HS-5 (cell line): ENCODE measurements at regions not wholly inside any gene's neighbourhood (a gene's known extent, or its start where the extent isn't known, plus 50 kb on each side); places are given as distances from the start of the nearest gene placed in this dataset.
"Not testable (repeated sequence)": the region's sequence is repeated elsewhere in the genome, so short reads cannot be mapped to it uniquely, and the experiment has no call there.

Source experiments
- DNase-seq: peaks from one replicate; pipeline ENCODE4 v3.0.0-alpha.2; 2012; ENCODE audit warnings: low read depth

DNA sequence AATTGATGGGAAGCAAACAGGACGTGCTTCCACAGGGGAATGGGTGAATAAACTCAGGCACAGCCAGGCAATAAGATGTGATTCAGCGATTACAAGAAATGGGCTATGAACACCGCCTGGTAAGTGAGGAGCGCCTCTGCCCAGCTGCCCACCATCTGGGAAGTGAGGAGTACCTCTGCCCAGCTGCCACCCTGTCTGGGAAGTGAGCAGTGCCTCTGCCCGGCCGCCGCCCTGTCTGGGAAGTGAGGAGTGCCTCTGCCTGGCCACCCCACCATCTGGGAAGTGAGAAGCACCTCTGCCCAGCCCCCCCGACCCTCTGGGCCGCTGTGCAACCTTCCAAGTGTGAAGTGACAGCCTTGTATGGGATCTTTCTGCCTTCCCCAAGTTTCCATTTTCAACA is 73.2 kb upstream of the PRR5 start:
- DNase-seq, result no peak

DNA sequence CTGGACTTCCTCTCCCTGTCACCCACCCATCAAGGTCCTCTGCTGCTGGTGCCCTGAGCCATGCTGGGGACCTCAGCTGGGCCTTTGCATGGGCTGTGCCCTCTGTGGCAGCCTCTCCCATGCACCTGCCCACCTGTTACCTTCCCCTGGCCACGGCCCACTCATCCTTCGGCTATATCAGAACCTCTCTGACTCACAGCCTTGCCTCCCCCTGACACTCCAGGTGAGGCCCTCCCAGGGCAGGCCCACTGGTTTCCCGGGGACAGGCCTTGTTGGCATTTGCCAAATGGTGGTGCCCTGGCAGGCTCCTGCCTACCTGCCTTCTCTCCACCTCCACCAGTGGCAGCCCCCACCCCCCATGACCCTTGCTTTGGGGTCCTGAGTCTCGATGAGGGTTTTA is 73.7 kb upstream of the PRR5 start:
- no peak for DNase-seq

DNA sequence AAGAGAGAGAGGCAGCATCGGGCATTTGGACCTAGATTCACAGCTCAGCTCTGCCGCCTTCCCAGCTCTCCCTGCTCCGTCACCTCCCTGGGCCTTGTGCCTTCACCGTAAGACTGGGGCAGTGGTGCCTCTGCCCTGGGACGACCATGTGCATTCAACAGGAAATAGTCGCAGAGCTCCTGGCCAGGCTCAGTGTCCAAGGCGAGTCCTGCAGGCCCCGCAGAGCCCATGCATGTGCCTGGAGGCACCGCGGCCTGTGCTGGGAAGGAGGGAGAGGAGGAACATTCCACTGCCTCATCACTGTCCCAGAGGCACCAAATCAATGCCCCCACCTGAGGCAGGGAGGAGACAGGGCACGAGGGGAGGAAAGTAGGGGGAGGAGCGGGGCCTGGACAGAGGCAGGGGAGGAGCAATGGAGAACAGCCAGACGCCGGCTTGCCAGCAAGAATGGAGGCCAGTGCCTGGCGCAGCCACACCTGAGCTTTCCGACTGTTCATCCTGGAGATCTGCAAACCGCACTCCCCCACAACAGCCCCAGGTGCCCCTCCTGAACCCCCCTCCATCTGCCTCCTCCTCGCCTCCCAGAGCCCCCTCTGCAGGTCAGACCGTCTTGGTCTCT is 74.4 kb upstream of the PRR5 start:
- DNase-seq, result no peak

DNA sequence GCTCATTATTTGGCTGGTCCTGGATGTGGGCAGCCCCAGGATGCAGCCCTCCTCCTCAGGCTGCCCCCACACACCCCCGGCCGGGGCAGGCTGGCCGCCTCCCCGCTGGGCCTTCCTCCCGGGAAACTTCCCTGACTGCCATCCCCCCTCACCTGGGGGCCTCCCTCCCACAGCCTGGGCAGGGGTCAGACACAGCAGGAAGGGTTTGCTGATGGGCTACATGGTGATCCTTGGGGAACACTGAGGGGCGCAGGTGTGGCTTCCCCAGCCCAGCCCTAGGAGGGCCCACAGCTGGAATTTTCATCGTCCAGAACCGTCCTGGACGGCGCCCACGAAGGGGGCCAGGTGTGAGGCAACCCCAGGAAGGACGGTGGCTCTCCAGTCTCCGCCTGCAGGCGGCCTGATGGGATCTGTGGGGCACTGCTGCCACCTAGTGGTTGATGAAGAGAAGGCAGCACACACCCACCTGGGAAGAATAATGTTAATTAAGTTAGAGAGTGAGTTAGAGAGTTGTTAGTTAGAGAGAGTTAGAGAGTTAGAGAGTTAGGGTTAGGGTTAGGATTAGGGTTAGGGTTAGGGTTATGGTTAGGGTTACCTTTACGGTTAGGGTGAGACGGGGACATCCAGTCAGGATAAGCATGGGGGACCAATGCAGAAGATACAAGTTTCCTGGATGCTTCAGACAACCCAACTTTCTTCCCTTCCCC is 75.9 kb upstream of the PRR5 start:
- DNase-seq, result no peak

DNA sequence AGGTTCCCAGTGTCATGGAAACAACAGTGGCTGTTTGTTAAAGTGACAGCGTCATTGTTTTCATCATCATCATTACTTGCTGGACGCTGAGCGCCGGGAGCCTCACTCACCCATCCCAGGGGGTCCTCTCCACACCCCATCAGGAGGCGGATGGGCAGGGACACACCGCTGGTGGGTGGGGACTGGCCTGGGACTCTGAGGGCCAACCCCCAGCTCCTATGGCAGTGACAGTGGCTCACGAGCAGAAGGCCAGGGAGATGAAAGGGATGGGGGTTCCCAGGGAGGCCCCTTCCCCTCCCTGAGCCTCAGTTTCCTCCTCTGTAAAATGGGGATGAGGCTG is 76.6 kb upstream of the PRR5 start:
- DNase-seq, result no peak

DNA sequence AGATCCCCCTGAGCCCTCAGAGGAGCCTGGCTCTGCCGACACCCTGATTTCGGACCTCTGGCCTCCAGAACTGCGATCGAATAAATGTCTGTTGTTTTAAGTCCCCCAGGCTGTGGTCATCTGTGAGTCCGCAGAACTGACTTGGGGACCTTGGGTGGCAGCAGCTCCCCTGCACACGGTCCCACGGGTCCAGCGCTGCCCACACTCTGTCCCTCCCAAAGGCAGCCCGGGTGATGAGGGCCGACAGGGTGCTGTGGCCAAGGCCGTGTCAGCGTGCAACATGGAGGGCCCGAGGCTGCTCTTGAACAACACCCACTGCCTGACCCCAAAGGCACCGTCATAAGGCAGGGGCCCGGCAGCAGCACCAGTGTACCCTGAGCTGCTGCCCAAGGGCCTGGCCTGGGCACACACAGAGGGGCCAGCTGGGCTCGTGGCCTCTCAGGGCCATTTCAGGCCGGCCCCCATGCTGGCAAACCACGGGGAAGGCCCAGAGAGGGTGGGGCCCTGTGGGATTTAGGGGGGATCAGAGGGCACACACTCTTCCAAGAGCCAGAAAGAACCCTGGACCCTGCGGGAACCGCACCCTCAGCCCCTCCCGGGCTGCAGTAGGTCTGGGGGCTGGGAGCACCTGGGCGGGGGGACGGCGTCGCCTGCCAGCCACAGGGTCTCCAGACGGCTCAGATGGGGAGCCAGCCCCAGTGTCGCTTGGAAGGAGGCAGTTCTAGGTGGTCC is 77.1 kb upstream of the PRR5 start:
- DNase-seq, result no peak

DNA sequence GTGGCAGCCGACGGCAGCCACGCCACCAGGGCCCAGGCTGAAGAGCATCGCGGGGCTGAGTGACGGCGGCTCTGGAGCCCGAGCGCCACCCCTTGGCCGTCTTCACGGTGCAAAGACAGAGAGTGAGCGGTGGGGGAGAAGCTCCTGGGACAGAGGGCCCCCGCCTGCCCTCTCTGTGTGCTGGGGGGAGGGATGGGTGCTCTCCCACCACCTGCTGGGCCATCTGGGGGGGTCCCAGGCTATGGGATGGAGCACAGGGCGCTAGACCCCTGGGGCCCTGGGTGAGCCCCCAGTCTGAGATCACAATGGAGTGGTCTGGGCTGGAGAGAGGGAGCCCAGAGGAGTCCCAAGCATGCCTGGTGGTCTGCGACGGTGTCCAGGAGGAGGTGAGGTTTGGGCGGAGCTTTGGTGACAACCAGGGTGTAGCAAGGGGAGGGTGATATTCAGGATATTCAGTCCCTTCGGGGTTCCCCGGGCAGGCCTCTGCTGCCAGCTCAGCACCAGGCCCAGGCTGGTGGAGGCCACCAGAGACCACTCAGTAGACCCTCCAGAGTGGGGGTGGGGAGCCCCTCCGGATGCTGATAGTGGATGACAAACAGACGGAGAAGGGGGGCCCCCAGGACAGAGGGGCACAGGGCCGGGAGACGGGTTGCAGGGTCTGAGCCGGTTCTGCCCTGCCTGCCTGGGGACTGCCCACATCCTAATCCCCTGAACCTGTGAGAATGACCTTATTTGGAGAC is 78.1 kb upstream of the PRR5 start:
- no peak for DNase-seq

DNA sequence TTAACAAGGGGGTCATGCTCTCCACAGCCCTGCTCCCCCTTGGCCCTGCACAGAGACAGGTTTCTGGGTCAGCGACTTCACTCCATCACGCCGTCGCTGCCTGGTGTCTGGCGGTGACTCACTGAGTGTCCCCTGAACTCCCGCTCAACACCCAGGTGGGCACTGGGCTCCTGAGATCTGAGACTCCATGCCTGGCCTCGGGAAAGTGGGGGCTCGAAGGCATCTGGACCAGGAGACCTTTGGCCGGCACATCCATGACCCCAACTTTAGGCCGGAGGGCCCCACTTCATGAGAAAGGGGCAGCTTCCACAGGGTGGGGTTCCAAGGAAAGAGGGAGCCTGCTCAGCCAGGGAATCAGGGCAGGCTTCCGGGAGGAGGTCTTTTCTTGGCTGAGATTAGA is 79.3 kb upstream of the PRR5 start:
- no peak for DNase-seq

DNA sequence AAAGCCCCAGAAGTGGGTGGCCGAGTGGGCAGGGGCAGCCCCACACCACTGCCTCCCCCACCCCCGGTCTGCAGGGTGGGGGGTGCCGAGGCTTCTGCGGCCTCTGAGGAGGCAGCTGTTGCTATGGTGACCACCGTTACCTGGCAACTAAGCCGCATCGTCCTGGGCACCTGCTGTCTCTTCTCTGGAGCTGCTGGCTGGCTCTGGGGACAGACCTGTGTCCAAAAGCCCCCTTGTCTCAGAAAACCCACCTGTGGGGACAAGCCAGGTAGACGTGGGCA is 79.9 kb upstream of the PRR5 start:
- DNase-seq, result no peak

DNA sequence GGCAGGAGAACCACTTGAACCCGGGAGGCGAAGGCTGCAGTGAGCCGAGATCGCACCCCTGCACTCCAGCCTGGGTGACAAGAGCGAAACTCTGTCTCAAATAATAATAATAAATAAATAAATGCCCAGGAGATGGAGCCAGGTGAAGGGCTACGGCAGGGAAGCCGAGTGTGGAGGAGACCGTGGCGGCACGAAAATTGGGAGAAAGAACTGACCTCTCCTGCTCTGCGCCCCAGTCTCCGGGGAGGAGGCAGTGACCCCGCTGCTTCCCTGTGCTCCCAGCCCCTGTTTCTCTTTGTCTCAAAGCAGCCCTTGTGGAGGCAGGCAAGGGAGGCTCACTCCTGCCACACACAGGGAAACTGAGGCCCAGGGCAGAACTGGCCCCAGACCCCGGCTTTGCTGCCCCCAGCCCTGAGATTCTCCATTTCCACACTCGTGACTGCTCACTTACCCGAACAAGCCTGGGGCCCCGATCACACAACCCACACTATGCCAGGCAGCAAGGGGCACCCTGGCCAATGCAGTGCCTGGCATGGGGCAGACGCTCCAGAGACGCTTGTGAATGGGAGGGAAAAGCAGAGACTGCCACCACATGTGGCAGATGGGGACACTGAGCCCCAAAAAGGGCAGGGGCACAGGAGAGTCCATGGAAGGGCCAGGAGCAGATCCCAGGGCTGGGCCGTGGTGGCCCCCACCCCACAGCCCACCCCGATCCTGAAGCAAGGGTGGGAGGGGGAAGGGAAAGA is 80.4 kb upstream of the PRR5 start:
- DNase-seq, result no peak

DNA sequence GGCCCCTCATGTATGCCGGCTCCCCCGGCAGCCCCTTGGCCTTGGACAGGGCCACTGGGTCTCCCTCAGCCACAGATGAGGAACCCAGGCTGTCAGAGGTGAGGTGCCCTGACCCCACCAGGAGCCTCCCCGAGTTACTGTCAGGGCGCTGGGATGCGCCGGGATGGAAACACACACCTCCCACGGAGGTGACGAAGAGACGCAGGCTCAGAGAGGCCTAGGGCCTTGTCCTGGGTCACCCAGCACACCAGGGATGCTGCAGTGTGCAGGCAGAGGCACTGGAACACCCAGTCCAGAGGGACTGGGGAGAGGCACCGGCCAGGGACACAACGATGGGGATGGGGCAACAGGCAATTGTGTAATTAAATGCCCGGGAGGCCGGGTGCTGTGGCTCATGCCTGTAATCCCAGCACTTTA is 81.2 kb upstream of the PRR5 start:
- DNase-seq, result no peak

DNA sequence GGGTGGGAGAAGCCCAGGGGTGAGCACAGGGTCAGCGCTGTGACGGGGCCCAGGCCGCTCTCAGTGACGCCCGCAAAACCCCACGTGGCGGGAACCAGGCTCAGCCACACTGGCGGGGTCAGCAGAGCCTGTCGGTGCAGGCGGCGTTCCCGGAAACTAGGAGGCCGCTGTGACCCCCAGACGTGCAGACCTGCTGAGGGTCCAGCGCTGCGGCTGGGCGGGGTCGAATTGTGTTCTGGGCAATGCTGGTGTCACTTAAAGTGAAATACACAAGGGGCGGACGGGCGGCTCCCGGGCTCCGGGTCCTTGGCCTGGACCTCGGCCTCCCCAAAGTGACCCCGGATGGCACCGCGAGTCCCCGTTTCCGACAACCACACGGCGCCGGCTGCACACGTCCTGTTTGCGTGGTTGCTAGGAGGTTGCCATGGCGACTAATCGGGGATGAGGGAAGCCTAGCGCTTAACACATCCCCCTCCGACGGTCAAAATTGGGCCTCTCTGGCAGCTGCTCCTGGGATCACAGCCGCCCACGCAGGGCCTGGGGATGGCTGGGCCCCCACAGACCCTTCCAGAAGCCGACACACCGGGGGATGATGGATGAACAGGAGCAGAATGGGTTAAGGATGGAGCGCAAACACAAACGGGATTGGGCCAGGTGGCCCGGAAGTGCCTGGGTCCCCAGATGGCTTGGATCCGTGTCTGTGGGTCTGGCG is 81.7 kb upstream of the PRR5 start:
- no peak for DNase-seq

DNA sequence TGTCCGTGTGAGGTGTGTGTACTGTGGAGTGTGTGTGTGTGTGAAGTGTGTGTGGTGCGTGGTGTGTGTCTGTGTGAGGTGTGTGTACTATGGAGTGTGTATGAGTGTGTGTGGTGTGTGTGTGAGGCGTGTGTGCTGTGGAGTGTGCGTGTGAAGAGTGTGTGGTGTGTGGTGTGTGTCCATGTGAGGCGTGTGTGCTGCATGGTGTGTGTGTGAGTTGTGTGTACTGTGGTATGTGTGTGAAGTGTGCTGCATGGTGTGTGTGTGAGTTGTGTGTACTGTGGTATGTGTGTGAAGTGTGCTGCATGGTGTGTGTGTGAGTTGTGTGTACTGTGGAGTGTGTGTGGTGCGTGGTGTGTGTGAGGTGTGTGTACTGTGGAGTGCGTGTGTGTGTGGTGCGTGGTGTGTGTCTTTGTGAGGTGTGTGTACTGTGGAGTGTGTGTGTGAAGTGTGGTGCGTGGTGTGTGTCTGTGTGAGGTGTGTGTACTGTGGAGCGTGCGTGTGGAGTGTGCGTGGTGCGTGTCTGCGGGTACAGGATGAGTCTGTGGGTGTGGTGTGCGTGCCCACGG is 82.4 kb upstream of the PRR5 start:
- DNase-seq, result not testable (repeated sequence)

DNA sequence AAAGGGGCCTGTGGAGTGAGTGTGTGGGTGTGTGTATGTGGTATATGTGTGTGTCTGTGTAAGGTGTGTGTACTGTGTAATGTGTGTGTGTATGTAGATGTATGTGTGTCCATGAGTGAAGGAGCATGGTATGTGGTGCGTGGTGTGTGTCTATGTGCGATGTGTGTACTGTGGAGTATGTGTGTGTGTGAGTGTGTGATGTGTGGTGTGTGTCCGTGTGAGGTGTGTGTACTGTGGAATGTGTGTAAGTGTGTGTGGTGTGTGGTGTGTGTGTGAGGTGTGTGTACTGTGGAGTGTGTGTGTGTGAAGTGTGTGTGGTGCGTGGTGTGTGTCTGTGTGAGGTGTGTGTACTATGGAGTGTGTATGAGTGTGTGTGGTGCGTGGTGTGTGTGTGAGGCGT is 83.1 kb upstream of the PRR5 start:
- DNase-seq, result not testable (repeated sequence)

DNA sequence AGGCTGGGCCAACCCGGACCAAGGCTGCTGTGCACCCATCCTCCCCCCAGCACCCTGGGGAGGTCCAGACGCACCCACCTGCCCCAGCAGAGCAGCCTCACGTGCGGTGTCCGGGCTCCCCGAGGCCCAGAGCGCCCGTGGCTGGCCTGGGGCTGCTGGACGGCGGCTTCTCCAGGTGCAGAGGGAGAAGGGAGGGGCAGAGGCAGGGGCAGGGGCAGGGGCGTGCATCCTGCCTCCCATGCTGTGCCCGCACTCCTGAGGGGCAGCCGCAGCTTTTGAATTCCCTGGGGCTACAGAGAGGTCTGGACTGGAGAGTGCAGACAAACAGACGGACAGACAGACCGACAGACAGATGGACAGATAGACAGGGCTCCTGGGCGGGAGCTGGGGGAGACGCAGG is 83.6 kb upstream of the PRR5 start:
- no peak for DNase-seq

DNA sequence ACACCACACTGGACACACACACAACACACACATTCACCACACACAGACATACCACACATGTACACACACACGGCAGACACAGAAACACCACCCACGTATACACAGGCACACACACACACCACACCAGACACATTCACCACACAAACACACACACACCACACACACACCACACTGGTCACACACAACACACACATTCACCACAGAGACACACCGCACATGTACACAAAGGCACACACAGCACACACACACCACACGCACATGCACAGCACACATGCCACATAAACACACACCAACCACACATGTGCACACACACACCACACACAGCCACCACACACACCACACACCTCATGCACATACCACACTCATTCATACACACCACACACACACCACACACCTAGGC is 84.2 kb upstream of the PRR5 start:
- no peak for DNase-seq

DNA sequence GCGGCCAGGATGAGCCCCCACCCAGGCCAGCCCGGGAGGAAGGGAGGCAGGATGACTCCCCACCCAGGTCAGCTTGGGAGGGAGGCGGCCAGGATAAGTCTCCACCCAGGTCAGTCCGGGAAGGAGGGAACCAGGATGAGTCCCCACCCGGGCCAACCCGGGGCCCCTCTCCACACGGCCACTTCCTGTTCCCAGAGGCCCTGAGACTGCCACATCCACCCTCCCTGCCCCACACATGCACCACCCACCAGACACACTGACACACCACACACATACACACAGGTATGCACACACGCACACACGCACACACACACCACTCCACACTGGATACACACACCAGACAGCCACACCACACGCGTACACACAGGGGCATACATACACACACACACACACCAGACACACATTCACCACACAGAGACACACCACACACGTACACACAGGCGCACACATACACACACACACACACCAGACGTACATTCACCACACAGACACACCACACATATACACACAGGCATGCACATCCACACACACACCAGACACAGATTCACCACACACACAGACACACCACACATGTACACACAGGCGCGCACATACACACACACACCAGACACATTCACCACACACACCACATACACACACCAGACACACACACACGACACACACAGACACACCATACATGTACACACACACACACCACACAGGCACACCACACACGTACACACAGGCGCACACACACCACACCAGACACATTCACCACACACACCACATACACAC is 84.9 kb upstream of the PRR5 start:
- DNase-seq, result no peak

DNA sequence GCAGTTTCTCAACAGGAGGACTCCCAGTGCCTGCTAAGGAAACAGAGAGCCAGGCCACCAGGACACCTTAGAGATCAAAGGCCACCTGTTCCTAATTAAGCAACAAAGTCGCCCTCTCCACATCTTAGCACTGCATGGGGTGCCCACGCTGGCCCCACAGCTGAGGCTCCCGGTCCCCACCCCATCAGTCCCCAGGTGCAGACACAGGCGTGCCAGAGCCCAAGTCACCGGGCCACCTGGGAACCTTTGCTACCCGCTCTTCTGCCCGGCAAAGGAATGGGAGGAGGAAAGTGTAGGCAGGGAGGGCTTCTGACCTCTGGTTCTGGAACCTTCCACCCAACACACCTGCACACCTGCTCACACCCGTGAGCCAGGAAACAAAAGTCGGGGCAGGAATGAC is 85.5 kb upstream of the PRR5 start:
- no peak for DNase-seq

DNA sequence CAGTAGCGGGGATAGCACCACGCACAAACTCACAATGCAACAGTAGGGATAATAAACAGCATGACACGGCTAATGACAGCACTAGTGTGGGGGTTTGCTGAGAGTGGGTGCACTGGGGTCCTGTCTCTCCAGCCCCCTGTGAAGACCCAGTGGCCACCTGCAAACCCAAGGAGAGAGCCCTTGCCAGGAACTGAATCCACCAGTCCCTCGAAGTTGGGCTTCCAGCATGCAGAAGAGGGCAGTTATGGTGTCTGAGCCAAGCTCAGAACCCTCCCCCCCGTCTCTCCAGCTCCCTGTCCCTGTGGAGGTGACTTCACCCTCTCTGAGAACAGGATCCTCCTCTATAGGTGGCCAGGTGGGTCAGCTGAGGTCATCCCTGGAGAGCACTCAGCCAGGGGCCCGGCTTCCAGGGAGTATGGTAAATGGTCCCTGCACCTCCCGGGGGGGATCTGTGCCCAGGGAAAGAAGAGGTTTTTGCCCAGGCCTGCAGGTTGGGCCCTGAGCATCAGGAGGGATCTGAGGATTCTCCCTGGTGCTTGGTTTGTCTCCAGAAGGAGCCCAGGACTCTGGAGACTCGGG is 86.3 kb upstream of the PRR5 start:
- no peak for DNase-seq

DNA sequence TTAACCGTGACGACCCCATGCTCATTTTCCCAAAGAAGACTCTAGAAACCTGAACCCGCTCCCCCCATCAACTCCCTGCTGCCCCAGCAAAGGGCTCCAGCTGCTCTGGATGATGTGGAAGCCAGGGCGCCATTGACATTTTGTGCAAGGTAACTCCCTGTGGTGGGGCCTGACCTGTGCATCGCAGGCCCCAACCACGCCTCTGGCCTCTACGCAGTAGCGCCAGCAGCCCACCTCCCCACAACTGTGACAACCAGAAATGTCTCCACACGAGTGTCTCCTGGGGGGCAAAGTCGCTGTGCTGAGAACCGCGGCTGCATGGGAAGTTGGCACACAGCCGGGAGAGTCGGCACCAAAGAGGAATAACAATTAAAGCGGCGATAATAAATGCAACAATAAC is 86.9 kb upstream of the PRR5 start:
- DNase-seq, result no peak
